IPS-NIHi11 (cell line): ENCODE measurements at regions not wholly inside any gene's neighbourhood (a gene's known extent, or its start where the extent isn't known, plus 50 kb on each side); places are given as distances from the start of the nearest gene placed in this dataset.
"Not testable (repeated sequence)": the region's sequence is repeated elsewhere in the genome, so short reads cannot be mapped to it uniquely, and the experiment has no call there.

Source experiments
- DNase-seq: peaks from one replicate; pipeline ENCODE4 v3.0.0; 2012; ENCODE audit warnings: mixed read lengths, low spot score

DNA sequence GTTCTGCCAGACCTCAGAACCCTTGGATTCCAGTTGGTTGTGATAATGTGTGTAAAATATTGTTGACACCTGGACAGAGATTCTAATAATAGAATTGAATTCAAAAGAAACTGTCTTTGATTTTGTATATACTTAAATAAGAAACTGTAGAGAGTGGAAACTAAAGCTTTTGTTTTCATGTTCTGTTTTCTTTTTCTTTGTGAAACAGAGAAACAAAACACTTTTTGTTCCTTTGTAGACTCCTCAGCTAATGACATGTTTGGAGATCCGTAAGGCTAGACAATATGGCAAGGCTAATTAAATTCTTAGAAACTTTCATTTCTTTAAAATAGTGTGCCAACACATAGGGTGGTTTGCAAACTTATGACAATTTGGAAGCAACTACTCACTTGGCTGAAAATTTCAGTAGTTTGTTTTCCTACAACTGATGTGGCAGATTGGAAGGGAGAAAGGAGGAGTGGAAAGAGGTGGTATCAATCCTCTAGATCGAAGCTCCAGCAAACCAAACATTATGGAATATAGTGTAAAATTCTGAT, 90.9 kb upstream of the FAT1 start:
- DNase-seq, result no peak

DNA sequence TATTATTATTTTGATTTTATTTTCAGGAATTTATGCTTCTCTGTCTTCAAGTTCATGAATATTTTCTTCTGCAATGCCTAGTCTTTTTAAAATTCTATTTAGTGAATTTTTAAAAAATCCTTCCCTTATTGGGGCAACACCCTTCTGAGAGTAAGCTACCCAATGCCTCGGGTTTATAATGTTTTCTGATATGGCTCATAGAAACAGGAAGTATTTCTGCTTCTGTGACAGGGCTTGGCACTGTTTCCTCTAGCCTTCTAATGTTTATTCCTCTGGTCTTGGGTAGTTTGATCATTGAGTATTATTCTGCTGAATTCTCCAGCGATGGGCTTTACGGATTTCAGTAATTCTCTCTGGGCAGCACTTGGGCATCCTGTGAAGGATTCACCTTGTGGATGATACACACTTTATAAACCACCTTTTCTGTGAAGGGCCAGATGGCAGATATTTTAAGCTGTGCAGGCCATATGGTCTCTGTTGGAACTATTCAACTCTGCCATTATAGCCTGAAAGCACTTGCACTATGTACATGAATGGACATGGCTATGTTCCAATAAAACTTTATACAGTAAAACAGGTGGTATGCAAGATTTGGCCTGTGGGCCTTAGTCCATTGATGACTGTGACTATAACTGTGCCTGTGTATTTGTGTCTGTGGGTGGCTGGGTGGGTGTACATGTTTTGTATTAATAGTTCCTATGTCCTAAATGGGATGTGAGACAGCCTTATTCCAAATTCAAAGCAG, 95.9 kb upstream of the FAT1 start:
- no peak for DNase-seq

DNA sequence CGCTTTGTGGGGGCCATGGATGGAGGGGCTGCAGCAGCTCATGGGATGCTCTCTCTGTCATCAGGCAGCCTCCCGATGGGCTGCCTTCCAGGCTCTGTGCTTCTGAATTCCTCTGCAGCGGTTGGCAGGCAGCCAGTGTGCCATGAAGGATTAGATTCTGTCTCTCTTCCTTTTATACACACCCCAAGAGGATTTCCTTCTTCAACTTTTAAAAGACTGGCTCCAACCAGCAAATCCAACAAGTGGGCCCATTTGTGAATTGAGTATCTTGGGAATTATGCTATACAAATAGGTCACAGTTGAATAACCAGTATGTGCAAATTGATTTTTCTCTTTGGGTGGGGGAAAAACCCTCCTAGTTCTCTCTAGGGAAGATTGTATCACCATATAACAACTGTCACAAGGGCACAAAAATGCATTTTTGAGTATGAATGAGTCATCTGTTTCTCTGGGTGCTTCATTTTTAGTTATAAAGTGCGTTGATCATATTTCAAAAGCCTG, 96.8 kb upstream of the FAT1 start:
- DNase-seq, result no peak

DNA sequence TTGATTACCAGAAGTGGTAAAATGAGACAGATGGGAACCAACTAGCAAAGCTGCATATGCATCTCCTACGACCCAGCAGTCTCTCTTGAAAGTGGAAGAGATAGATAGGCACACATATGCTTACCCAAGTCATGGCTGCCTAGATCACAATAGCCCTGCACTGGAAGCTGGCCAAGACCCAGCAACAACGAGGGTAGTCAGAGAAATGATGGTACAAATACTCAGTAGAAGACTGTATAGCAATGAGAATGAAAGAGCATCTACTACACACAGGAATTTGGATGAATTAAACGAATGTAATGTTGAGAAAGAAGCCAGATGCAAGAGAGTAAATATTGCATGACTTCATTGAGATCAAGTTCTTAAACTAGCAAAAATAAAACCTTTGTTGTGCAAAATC, 100.3 kb upstream of the FAT1 start:
- DNase-seq, result no peak

DNA sequence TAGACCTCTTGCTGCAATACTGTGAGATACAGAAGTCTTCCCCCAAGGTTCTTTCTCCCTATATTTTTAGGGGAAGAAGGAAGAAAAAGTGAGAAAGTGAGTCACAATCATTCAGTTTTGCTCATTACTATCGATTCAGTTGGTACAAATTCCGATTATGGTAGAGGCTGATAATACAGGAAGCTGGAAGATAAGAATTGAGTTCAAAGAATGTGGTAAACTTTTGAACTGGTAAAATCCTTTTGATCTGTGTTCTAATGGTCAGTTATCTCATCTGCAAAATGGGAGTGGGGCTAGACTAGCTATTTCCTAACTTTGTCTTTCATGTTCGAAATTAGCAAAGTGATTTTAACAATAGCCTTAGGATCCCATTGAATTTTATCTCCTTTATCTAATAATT, 101.4 kb upstream of the FAT1 start:
- DNase-seq, result no peak

DNA sequence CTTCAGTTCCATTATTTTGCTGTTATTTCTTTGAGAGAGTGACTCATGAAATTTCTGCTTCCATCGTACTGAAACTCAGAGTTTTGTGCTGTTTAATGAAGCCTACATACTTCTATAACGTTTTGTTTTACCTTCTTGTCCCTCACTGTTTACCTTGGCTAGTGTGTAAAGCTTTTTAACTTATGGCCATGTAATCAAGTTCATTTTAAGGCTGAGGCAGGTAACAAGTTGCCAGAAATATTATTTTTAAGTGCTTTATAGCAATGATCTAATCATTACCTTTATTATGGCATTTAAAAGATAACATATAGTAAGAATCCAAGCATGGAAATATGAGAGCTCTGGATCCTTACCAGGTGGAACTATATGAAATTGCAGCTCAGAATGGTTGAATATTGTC, 102.3 kb upstream of the FAT1 start:
- DNase-seq, result no peak

DNA sequence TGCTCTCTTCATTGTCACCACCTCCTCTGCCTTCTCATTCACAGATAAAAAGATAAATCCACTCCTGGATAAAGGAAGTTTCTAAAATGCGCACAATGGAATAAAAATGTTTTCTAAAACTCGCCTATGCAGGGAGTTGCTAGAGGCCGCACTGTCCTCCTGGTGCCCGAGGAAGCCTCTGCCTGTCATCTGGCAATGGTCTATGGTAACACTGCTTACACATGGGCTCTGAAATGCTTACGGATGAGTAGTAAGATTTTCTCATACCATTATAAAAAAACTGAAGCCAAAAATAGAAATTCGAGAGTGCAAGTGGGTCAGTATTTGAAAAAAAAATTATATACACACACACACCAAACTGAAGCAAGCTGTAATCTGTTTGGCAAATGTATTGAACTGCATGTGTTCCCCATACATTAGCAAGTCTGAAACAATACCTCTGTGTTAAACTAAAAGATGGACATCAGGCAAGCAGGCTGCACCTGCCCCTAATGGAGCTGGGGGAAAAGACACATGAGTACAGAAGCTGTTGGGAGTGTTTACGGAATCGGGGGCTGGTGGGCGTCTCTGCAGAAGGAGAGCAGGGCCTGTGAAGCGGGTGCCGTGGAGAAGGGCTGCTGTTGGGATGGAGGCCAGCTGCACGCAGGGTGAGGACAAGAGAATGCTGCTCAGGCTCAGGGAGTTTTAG, 103.3 kb upstream of the FAT1 start:
- no peak for DNase-seq

DNA sequence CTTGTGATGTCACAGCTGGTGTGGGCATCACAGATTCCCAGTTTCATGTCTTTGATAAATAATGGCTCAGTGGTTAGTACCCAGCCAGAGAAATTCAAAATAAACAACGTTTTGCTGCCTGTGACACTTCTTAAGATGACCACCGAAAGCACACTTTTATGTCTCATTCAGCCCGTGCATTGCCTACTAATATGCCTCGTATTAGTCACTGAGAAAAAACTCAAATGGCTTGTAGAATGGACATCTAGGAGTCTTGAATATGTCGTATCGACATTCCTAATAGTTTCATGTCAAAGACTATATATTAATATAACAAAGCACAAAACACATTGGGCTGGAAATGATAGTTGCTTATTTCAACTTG, 103.9 kb upstream of the FAT1 start:
- no peak for DNase-seq

DNA sequence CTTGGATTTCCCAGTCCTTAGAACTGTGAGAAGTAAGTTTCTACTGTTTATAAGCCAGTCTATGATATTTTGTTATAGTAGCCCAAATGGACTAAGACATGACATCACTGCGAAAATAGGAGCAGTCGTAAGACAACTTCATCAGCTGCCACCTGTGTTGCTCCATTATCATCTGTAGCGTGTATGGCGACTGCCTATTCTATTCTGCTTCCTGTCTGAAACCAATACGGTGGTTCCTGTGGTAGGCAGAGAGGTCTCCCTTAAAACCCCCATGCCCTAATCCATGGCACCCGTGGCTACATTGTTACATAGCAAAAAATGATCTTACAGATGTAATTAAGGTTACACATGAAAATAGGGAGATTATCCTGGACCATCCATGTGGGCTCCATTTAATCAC, 105.4 kb upstream of the FAT1 start:
- no peak for DNase-seq

DNA sequence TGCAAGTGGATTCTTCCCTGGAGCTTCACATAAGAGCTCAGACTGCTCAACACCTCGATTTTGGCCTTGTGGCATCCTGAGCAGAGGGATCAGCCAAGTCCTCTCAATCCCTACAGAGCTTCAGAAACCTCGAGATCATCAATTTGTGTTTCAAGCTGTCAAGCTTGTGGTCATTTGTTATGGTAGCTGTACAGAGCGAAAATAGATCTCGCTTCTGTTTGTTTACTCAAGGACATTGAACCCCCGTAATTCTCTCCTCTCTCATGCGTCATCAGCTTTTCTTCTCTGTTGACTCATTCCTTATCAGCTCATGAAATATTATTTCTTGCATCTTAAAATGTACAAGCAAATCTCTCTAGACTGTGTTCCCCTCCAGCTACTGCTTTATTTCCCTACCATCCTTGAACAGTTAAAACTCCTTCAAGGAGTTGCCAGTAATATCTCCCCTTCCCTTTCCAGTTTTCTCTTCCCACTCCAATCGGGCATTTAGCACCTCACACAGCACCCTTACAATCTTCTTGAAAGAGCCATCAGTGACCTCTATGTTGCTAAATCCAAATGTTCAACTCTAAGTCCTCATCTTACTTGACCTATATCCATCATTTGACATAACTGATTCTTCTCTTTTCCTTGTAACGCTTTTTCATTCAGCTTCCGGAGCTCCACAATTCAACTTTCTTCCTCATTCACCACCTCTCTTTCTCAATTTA, 106.2 kb upstream of the FAT1 start:
- no peak for DNase-seq

DNA sequence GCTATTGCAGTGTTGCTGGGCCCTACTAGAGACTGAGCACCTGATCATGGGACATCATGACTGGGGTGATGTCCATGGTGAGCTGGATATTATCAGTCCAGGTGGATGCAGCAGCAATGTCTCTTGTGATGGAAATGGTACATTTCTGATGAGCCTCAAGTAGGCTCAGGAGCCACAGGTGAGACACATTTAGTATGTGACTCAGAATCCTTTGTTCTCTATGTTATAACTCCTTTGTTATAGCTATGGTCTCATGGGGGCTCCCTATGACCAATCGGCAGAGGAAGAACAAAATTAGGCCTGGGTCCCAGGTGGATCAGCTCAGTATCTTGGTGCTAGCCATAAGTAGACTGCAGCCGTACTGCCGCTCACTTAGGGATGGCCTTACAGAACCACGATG, 107.9 kb upstream of the FAT1 start:
- DNase-seq, result no peak

DNA sequence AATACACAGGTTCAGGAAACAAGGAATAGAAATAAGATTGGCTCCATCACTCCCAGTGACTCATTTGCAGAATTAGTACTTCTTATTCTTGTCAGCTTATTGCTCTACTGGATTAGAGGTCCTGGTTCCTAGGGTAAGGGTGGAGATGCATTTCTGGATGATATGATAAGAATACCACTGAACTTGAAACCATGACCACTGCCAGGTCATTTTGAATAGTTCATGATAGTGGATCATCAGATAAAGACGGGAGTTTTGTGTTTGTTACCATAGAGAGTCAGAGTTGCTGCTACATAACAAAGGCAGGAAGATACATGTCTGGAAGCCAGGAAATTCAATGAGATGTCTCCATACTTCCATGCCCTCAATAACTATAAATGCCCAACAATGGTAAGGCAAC, 109.2 kb upstream of the FAT1 start:
- DNase-seq, result no peak

DNA sequence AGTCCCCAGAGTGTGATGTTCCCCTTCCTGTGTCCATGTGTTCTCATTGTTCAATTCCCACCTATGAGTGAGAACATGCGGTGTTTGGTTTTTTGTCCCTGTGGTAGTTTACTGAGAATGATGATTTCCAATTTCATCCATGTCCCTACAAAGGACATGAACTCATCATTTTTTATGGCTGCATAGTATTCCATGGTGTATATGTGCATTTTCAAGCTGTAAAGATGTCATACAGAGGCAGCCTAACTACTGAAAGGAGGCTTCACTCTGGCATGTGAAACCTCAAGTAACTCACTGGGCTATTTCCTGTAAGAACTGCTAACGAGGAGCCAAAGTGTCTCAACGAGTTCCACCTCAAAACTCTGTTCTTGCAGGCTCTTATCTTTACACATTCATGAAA, 113.8 kb upstream of the FAT1 start:
- DNase-seq, result not testable (repeated sequence)

DNA sequence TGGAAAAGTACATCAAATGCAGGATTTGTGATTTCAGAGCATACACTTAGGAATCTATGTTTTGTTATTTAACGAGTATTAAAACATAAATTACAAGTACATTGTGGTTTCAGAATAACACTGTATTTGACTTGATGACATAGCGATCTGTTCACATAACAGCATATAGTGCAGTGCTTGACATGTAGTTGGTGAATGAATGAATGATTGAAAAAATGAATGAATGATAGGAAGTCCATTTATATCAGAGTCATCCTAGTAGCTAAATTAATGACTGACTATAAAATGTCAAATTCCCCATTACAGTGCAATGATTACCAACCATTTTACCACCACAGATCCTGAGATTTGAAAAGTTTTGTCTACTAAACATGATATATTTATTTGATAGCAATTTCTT, 114.6 kb upstream of the FAT1 start:
- DNase-seq, result no peak

DNA sequence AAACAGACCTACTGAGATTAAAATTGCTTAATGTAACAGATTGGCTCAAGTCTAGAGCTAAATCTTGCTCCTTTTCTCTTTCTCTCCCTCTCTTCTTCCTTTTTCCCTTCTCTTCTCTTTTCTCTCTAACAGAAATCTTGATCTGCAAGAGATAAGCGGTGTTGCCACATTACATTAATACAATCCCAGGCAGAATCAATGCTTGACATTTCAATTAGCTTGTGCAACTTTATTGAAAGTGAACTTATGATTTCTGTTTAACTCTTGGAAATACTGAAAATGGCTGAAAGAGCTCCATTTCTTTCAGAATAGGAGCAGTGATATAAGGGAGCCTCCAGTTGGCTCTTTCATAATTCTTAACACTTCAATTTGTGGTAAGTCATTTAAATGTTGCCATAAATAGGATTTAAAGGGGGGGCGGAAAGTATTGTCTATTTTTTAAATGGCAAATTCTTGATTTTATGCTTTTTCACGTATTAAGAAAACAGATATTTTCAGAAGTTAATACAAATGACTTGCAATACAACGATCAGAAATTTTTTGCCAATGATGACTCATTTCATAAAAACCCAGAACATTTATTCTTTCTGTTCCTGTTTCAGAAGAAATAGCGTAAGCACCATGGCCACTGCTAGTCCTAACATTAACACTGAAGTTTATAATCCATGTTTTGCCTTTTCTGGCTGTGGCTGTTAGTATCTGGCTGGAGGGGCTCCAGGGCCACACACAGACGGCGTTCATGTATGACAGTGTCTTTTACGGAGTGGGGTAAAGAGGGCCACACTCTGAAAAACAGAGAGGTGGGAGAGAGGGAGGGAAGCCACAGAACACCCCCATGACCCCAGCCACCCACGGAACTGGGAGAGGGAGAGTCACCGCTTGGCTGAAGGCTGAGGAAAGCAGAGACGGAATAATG, 115.7 kb upstream of the FAT1 start:
- DNase-seq, result no peak

DNA sequence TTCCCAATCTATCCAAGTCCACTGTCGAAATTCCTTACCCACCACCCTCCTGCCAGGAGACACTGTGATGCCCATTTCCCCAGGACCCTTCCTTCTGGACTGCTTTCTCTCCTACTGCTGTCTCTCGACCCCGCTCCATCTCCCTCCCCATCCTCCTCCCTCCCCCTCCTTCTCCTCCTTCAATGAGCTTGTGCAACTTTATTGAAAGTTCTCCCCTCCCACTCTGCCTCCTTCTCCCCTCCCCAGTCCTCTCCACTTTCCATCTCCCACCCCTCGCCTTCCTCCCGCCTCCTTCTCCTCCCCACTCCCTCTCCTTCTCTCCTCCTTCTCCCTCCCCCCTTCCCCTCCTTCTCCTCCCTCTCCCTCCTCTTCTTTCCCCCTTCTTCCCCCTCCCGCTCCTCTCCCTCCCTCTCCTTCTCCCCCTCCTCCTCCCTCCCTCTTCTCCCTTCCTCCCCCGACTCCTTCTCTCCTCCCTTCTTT, 116.6 kb upstream of the FAT1 start:
- DNase-seq, result no peak

DNA sequence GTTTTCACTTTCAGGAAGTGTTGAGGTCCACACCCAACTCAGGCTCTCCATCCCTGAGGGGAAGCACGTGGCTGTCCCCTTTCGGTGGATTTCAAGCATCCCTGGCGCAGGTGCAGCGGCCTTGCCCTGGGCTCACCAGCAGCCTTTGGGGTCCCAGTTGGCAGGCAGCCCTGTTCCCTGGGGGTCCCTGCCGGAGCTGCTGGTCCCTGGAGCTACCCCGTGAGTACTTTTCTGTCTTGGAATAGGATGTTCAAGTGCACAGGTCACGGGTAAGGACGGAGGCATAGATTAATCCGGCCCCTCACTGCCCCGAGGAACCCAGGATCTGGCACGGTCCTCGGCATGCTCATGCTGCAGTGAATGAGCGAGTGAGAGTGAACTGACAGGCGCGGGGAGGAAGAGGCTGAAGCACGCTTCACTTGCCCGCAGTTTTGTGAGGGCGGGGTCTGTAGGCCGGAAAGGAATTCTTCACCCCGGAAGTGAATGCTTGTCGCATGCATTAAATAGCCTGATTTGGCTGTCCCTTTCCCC, 117.2 kb upstream of the FAT1 start:
- no peak for DNase-seq

DNA sequence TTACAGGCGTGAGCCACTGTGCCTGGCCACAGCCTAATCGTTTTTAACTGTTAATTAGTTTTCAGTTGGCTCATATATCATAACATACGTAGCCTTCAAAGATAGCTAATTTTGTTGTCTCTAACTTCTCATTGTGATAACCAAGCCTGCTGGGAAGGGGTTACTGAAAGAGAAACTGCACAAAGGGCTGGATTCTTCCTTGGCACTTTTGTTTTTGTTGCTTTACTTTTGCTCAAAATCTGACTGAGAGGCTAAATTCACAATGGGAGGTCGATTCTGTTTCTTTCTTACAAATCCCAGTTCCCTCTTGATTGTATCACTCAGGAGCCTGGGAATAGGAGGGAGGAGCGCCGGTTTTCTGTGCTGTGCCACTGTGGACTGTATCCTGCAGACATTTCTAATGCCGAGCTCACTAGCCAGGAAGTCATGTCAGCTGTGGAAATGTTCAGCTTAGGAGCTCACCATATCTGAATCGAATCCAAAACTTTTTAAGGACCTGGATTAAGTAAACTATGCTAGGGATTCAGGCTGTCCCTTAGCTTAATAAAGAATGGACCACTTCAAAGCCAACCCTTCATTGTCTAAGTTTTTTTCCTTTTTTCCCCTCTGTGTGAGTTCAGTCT, 120.5 kb upstream of the FAT1 start:
- no peak for DNase-seq

DNA sequence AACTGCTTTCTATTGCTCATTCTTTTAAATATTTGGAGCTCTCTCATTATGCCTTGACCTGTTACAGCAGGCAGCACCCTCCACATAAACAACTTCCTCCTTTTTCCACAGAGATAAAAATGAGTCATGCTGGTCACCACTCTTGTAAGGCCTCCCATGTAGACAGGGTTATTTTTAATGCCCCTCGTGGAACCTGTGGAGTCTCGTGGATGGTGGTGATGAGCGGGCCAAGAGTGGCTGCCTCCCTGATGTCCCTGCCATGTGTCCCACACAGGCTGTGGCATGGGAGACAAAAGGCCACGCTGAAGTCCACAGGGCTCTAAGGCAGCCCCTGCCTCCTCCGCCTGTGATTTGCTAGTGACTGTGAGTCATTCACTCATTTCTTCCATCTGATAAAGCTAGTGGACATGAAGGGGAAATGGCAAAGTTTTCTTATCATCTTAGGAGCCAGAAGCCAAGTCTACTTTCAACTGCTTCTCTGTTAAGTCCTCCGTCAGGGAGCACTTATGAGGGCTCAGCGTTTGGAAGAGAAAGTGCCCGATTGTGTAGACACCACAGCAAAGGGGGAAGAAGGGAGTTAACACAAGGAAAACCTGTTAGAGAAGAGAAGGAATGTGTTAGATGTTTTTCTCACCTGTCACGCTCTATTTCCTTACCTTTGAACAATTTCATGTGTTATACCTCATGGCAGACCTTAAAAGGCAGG, 121.6 kb upstream of the FAT1 start:
- no peak for DNase-seq

DNA sequence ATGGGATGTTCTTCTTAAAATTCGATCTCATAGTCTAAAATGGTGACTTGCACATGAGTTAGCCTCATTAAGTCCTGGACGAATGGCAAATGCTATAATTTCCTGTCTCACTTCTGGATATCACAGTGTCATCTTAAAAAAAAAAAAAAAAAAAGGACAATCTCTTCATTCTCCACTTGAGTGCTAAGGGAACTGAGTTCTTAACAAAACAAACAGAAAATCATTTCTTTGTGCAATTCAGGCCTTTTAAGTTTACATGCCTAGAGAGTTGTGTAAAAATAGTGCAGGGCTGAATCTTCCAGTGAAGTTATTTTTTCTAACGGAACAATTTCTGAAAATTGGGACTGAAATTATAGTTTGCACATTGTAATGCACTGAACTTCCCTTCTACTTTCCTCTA, 122.8 kb upstream of the FAT1 start:
- no peak for DNase-seq
